ENCODE measurements at regions not wholly inside any gene's neighbourhood (a gene's known extent, or its start where the extent isn't known, plus 50 kb on each side); places are given as distances from the start of the nearest gene placed in this dataset.

GRCh38 chr18:27667064-27667463 is 482.0 kb upstream of the CHST9 start:
- DNase-seq (ENCODE audit: low read depth), result no peak
- no peak overlapping the region for H3K4me3 ChIP-seq (ENCODE audit: low read length)
- TF ChIP-seq, protein P1, sequence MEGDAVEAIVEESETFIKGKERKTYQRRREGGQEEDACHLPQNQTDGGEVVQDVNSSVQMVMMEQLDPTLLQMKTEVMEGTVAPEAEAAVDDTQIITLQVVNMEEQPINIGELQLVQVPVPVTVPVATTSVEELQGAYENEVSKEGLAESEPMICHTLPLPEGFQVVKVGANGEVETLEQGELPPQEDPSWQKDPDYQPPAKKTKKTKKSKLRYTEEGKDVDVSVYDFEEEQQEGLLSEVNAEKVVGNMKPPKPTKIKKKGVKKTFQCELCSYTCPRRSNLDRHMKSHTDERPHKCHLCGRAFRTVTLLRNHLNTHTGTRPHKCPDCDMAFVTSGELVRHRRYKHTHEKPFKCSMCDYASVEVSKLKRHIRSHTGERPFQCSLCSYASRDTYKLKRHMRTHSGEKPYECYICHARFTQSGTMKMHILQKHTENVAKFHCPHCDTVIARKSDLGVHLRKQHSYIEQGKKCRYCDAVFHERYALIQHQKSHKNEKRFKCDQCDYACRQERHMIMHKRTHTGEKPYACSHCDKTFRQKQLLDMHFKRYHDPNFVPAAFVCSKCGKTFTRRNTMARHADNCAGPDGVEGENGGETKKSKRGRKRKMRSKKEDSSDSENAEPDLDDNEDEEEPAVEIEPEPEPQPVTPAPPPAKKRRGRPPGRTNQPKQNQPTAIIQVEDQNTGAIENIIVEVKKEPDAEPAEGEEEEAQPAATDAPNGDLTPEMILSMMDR (conservative IDR thresholded peaks at IDR 0.05; ENCODE audit: low read depth, low read length), result no peak

GRCh38 chr18:27666016-27666415 is 480.9 kb upstream of the CHST9 start:
- DNase-seq (ENCODE audit: low read depth), result no peak
- H3K4me3 ChIP-seq (ENCODE audit: low read length), result no peak overlapping the region
- TF ChIP-seq, protein P1 (conservative IDR thresholded peaks at IDR 0.05; ENCODE audit: low read depth, low read length), result no peak

DNA sequence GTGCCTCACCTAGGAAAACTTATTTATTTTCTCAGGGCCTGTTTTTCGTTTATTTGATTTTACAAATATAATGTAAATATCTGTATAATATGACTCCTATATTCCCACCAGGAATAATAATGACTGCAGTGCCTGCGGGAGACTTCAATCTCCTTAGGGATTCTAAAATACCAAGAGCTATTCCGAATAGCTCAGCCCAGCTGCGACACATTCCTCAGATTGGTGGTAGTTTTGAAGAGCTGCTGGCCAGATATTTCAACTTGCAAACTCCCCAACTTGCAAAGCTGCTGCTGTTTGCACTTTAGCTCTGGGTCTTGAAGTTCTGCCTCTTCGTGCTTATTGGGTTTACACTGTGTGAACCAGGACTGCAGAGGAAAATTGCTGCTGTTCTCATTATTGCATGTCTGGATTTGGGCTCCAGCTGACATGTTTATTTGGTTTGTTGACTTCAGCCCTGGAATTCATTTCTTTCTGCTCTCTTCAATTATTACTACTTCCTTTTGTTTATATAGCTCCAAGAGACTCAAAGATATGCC is 480.2 kb upstream of the CHST9 start:
- no peak for DNase-seq (ENCODE audit: low read depth)
- TF ChIP-seq, protein P1 (conservative IDR thresholded peaks at IDR 0.05; ENCODE audit: low read depth, low read length), result no peak
- no peak overlapping the region for H3K4me3 ChIP-seq (ENCODE audit: low read length)

- no peak overlapping the region for H3K4me3 ChIP-seq (ENCODE audit: low read length)
- DNase-seq (ENCODE audit: low read depth), result no peak
- TF ChIP-seq, protein P1 (conservative IDR thresholded peaks at IDR 0.05; ENCODE audit: low read depth, low read length), result no peak
These were observed 477.8 kb upstream of the CHST9 start for GRCh38 chr18:27662949-27663348.

GRCh38 chr18:27662537-27662936 is 477.4 kb upstream of the CHST9 start:
- TF ChIP-seq, protein P1 (conservative IDR thresholded peaks at IDR 0.05; ENCODE audit: low read depth, low read length), result no peak
- DNase-seq (ENCODE audit: low read depth), result no peak
- H3K4me3 ChIP-seq (ENCODE audit: low read length), result no peak overlapping the region

- TF ChIP-seq, protein P1 (conservative IDR thresholded peaks at IDR 0.05; ENCODE audit: low read depth, low read length), result no peak
- no peak overlapping the region for H3K4me3 ChIP-seq (ENCODE audit: low read length)
- DNase-seq (ENCODE audit: low read depth), result no peak
These were observed 476.4 kb upstream of the CHST9 start for GRCh38 chr18:27661320-27662018.

GRCh38 chr18:27656905-27657304 is 471.8 kb upstream of the CHST9 start:
- TF ChIP-seq, protein P1 (conservative IDR thresholded peaks at IDR 0.05; ENCODE audit: low read depth, low read length), result no peak
- H3K4me3 ChIP-seq (ENCODE audit: low read length), result no peak overlapping the region
- no peak for DNase-seq (ENCODE audit: low read depth)

Measured in retinal pigment epithelial cell (primary cell).